ENCODE measurements at regions not wholly inside any gene's neighbourhood (a gene's known extent, or its start where the extent isn't known, plus 50 kb on each side); places are given as distances from the start of the nearest gene placed in this dataset.

DNA sequence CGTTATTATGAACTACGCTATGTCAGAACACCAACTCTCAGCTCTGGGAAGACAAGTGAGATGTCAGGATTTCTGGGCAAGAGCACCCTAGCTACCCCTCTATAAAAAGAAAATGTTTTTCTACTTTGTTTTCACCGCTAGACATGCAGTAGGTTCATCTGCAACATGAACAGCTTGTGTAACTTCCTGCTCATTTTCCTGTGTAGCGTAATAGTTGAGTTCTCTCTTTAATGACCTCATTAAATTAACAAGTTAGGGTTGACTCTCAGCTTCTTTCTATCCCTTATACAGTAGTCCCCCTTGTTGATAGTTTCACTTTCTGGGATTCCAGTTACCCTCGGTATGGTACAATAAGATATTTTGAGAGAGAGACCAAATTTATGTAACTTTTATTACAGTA is 329.4 kb upstream of the ZNF32 start:
- Histone ChIP-seq H3F3A (replicated peaks; ENCODE audit: insufficient read depth) (no peaks in the 10 kb centered on the region), H2AFZ (ENCODE audit: low read depth) (no peak overlapping the region), H4K20me1 (ENCODE audit: insufficient read depth) (no peaks in the 10 kb centered on the region), H3K27ac (ENCODE audit: low read depth in 2 of 2, low read length in 1 of 2) (no peak overlapping the region), H3K27me3 (ENCODE audit: insufficient read depth) (no peaks in the 10 kb centered on the region), H3K9ac (no peak overlapping the region), H3K36me3 (replicated peaks in 1 of 2; ENCODE audit: control insufficient read depth in 1 of 2, insufficient read depth in 2 of 2, low read length in 1 of 2) (no peaks in the 10 kb centered on the region), H3K79me2 (ENCODE audit: insufficient read depth) (no peaks in the 10 kb centered on the region), H3K9me3 (no peaks in the 10 kb centered on the region), H3K4me3 (ENCODE audit: low read depth in 2 of 2, low read length in 1 of 2) (no peak overlapping the region), H3K4me1 (ENCODE audit: control insufficient read depth in 1 of 2, insufficient read depth in 2 of 2, low read depth in 1 of 2, low read length in 1 of 2) (peaks cover 0 to 5% of the 10 kb centered on the region in 2 experiments; a peak in 1 of 4 replicates), H3K4me2 (no peak overlapping the region), H3K9me2 (no peaks in the 10 kb centered on the region)
- TF ChIP-seq, protein P1, sequence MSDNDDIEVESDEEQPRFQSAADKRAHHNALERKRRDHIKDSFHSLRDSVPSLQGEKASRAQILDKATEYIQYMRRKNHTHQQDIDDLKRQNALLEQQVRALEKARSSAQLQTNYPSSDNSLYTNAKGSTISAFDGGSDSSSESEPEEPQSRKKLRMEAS (IDR thresholded peaks at IDR 0.05; ENCODE audit: low read depth) = no peak
- TF ChIP-seq, protein P2, sequence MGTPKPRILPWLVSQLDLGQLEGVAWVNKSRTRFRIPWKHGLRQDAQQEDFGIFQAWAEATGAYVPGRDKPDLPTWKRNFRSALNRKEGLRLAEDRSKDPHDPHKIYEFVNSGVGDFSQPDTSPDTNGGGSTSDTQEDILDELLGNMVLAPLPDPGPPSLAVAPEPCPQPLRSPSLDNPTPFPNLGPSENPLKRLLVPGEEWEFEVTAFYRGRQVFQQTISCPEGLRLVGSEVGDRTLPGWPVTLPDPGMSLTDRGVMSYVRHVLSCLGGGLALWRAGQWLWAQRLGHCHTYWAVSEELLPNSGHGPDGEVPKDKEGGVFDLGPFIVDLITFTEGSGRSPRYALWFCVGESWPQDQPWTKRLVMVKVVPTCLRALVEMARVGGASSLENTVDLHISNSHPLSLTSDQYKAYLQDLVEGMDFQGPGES (IDR thresholded peaks at IDR 0.05; ENCODE audit: low read depth, low read length) = no peak
- TF ChIP-seq EP300 (IDR thresholded peaks at IDR 0.05; ENCODE audit: borderline replicate concordance in 1 of 2, low read depth in 1 of 2, low read length in 1 of 2) (no peak), MXI1 (IDR thresholded peaks at IDR 0.05; ENCODE audit: low read depth, low read length) (no peak), EZH2phosphoT487 (IDR thresholded peaks at IDR 0.05; ENCODE audit: borderline replicate concordance, low read depth) (no peak), RCOR1 (IDR thresholded peaks at IDR 0.05; ENCODE audit: low read length) (no peak), CHD2 (IDR thresholded peaks at IDR 0.05; ENCODE audit: low read length, partially characterized antibody) (no peak), NFIC (IDR thresholded peaks at IDR 0.05; ENCODE audit: borderline replicate concordance) (no peak), GATA2 (CRISPR knock-in tag; IDR thresholded peaks at IDR 0.05) (no peak), YY1 (IDR thresholded peaks at IDR 0.05; ENCODE audit: low read depth) (no peak), ELF1 (IDR thresholded peaks at IDR 0.05) (no peak), MEF2A (IDR thresholded peaks at IDR 0.05; ENCODE audit: borderline replicate concordance, low read depth) (no peak), RAD21 (IDR thresholded peaks at IDR 0.05; ENCODE audit: low read length) (no peak)
- TF ChIP-seq, protein P3, sequence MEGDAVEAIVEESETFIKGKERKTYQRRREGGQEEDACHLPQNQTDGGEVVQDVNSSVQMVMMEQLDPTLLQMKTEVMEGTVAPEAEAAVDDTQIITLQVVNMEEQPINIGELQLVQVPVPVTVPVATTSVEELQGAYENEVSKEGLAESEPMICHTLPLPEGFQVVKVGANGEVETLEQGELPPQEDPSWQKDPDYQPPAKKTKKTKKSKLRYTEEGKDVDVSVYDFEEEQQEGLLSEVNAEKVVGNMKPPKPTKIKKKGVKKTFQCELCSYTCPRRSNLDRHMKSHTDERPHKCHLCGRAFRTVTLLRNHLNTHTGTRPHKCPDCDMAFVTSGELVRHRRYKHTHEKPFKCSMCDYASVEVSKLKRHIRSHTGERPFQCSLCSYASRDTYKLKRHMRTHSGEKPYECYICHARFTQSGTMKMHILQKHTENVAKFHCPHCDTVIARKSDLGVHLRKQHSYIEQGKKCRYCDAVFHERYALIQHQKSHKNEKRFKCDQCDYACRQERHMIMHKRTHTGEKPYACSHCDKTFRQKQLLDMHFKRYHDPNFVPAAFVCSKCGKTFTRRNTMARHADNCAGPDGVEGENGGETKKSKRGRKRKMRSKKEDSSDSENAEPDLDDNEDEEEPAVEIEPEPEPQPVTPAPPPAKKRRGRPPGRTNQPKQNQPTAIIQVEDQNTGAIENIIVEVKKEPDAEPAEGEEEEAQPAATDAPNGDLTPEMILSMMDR (IDR thresholded peaks at IDR 0.05) = no peak
- TF ChIP-seq, protein P4, sequence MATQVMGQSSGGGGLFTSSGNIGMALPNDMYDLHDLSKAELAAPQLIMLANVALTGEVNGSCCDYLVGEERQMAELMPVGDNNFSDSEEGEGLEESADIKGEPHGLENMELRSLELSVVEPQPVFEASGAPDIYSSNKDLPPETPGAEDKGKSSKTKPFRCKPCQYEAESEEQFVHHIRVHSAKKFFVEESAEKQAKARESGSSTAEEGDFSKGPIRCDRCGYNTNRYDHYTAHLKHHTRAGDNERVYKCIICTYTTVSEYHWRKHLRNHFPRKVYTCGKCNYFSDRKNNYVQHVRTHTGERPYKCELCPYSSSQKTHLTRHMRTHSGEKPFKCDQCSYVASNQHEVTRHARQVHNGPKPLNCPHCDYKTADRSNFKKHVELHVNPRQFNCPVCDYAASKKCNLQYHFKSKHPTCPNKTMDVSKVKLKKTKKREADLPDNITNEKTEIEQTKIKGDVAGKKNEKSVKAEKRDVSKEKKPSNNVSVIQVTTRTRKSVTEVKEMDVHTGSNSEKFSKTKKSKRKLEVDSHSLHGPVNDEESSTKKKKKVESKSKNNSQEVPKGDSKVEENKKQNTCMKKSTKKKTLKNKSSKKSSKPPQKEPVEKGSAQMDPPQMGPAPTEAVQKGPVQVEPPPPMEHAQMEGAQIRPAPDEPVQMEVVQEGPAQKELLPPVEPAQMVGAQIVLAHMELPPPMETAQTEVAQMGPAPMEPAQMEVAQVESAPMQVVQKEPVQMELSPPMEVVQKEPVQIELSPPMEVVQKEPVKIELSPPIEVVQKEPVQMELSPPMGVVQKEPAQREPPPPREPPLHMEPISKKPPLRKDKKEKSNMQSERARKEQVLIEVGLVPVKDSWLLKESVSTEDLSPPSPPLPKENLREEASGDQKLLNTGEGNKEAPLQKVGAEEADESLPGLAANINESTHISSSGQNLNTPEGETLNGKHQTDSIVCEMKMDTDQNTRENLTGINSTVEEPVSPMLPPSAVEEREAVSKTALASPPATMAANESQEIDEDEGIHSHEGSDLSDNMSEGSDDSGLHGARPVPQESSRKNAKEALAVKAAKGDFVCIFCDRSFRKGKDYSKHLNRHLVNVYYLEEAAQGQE (IDR thresholded peaks at IDR 0.05; ENCODE audit: low read depth, low read length) = no peak
- 47% methylated on average over 5 of the region's 5 CpGs for WGBS (ENCODE audit: low lambda C conversion rate)
- CTCF ChIA-PET = no interaction called here
- no peak for DNase-seq
- POLR2A ChIA-PET = no interaction called here
